B cell (primary cell): ENCODE measurements at regions not wholly inside any gene's neighbourhood (a gene's known extent, or its start where the extent isn't known, plus 50 kb on each side); places are given as distances from the start of the nearest gene placed in this dataset.

ENCODE experiments used
- ATAC-seq: fragments of 200-7000 bp; cut with Tn5 transposase; one replicate; pipeline ENCODE4 v1.10.0; 2021; ENCODE audit warnings: low read depth, mild to moderate bottlenecking, moderate number of reproducible peaks, moderate library complexity
- CTCF ChIA-PET: fragments of 350-600 bp; sonication (Branson Sonifier 250); formaldehyde crosslinking; loops from one replicate; lab custom pipeline; 2021; ENCODE audit warnings: antibody characterized with exemption, inconsistent platforms; lab: Charles Lee
- POLR2A ChIA-PET: fragments of 350-600 bp; sonication (Branson Sonifier 250); formaldehyde crosslinking; loops from one replicate; lab custom pipeline; 2021; ENCODE audit warnings: antibody characterized with exemption; lab: Charles Lee
- DNase-seq: peaks from one replicate; pipeline ENCODE4 v3.0.0; 2013
- H2AFZ ChIP-seq: 2 replicates; pipeline ENCODE4 v1.6.1; 2012; ENCODE audit warnings: mild to moderate bottlenecking, low read depth, low read length; ENCODE audit not compliant: insufficient read depth, poor library complexity, severe bottlenecking
- H3K27ac ChIP-seq, 2 donors: 1 replicate in 1 of 2; 2 replicates in 1 of 2; pipeline ENCODE4 v1.5.1; 2012 to 2013; ENCODE audit warnings: low read length in 2 of 2, mild to moderate bottlenecking in 2 of 2, moderate library complexity in 1 of 2
- H3K27me3 ChIP-seq, 4 experiments: fragments of 200-600 bp in 1 of 4; sonication (generic) in 1 of 4; replicated peaks in 1 of 4; 1 replicate in 2 of 4; 2 replicates in 2 of 4; pipeline versions ENCODE4 v1.6.1 to v1.7.0; 2013 to 2016; ENCODE audit warnings: low read length in 3 of 4, mild to moderate bottlenecking in 2 of 4, mixed read lengths in 1 of 4, moderate library complexity in 1 of 4; ENCODE audit not compliant: insufficient read depth in 4 of 4, control insufficient read depth in 3 of 4; ENCODE audit errors: control extremely low read depth in 1 of 4
- H3K36me3 ChIP-seq, 2 experiments: replicated peaks in 1 of 2; 1 replicate in 1 of 2; 2 replicates in 1 of 2; pipeline versions ENCODE4 v1.6.1 to v1.7.1; 2013; ENCODE audit warnings: low read length in 1 of 2; ENCODE audit not compliant: insufficient read depth in 2 of 2, control insufficient read depth in 1 of 2; ENCODE audit errors: control extremely low read depth in 1 of 2, extremely low read depth in 1 of 2
- H3K4me1 ChIP-seq, 2 donors: fragments of 200-600 bp in 1 of 2; sonication (generic) in 1 of 2; 1 replicate in 1 of 2; 2 replicates in 1 of 2; pipeline versions ENCODE4 v1.5.1 to v1.6.1; 2013 to 2017; ENCODE audit warnings: low read length in 2 of 2; ENCODE audit not compliant: control insufficient read depth in 2 of 2, insufficient read depth in 2 of 2
- H3K4me2 ChIP-seq: replicated peaks from 2 replicates; pipeline ENCODE3; 2012; ENCODE audit warnings: mild to moderate bottlenecking, low read depth, low read length; ENCODE audit not compliant: poor library complexity, severe bottlenecking
- H3K4me3 ChIP-seq, 5 experiments: fragments of 200-600 bp in 1 of 5; sonication (generic) in 1 of 5; 1 replicate in 3 of 5; 2 replicates in 2 of 5; pipeline versions ENCODE4 v1.5.1 to v1.7.0; 2011 to 2016; ENCODE audit warnings: low read length in 4 of 5, mild to moderate bottlenecking in 4 of 5, low read depth in 2 of 5, control low read depth in 1 of 5, moderate library complexity in 1 of 5; ENCODE audit not compliant: insufficient read depth in 1 of 5; ENCODE audit errors: control extremely low read depth in 1 of 5, extremely low read depth in 1 of 5
- H3K79me2 ChIP-seq: fragments of 200-600 bp; sonication (generic); one replicate; pipeline ENCODE4 v1.6.0; 2016; ENCODE audit warnings: low read length; ENCODE audit not compliant: control insufficient read depth, insufficient read depth
- H3K9ac ChIP-seq: fragments of 200-600 bp; sonication (generic); 2 replicates; pipeline ENCODE4 v1.6.1; 2017; ENCODE audit warnings: mild to moderate bottlenecking, low read length, moderate library complexity
- H3K9me3 ChIP-seq, 3 donors: one replicate each; pipeline versions ENCODE4 v1.6.1 to v1.7.1; 2013; ENCODE audit warnings: low read length in 2 of 3; ENCODE audit not compliant: control insufficient read depth in 2 of 3, insufficient read depth in 1 of 3; ENCODE audit errors: control extremely low read depth in 1 of 3
- H4K20me1 ChIP-seq: 2 replicates; pipeline ENCODE4 v1.6.0; 2012; ENCODE audit warnings: mild to moderate bottlenecking, low read length; ENCODE audit not compliant: insufficient read depth, control insufficient read depth, poor library complexity, severe bottlenecking
- H3K27ac Mint-ChIP-seq: one replicate; pipeline ENCODE4 v1.8.0; 2021; ENCODE audit warnings: mixed read lengths
- H3K27me3 Mint-ChIP-seq: one replicate; pipeline ENCODE4 v1.8.0; 2021; ENCODE audit warnings: mixed read lengths
- H3K4me1 Mint-ChIP-seq: one replicate; pipeline ENCODE4 v1.8.0; 2021; ENCODE audit warnings: mixed read lengths
- H3K4me3 Mint-ChIP-seq: one replicate; pipeline ENCODE4 v1.8.0; 2021; ENCODE audit warnings: mixed read lengths
- H3K9me3 Mint-ChIP-seq: one replicate; pipeline ENCODE4 v1.8.0; 2022; ENCODE audit warnings: mixed read lengths; ENCODE audit not compliant: insufficient read depth
- CTCF ChIP-seq: fragments of 200-600 bp; IDR thresholded peaks from one replicate; pipeline ENCODE4 v1.8.0; 2022; ENCODE audit warnings: antibody characterized with exemption, mild to moderate bottlenecking
- EZH2 ChIP-seq: IDR thresholded peaks from 2 replicates; pipeline ENCODE4 v1.6.1; 2012; ENCODE audit warnings: borderline replicate concordance, low read depth, mild to moderate bottlenecking, moderate library complexity, low read length; ENCODE audit not compliant: insufficient read depth, poor library complexity, severe bottlenecking
- WGBS: methylation state at CpG from one replicate; pipeline ENCODE4 v1.1.5; 2013; ENCODE audit warnings: missing lambda C conversion rate; ENCODE audit not compliant: insufficient coverage; 5-methylcytosine and 5-hydroxymethylcytosine counted together
- intact Hi-C: fragments of 100-400 bp; cut with micrococcal nuclease; formaldehyde crosslinking; loops from one replicate; pipeline ENCODE4 v1.10.0; 2022

GRCh38 chr9:129383561-129384490, 205.8 kb upstream of the IER5L start:
- H4K20me1 ChIP-seq, result no peaks in the 10 kb centered on the region
- Mint-ChIP-seq H3K27me3 (peaks cover 3% of the 10 kb centered on the region), H3K27ac (peak overlapping the region; percentile 97), H3K9me3 (no peaks in the 10 kb centered on the region), H3K4me3 (peak overlapping the region; percentile 86), H3K4me1 (peaks cover 21% of the 10 kb centered on the region)
- peaks cover 17 to 26% of the 10 kb centered on the region in 2 donors for H3K4me1 ChIP-seq
- H3K79me2 ChIP-seq, result no peaks in the 10 kb centered on the region
- no peaks in the 10 kb centered on the region for H3K36me3 ChIP-seq
- peak; percentile 88 for ATAC-seq
- peak overlapping the region; percentile 100 for H3K4me2 ChIP-seq
- intact Hi-C loops, result loop anchor here (1.0 to 10.0 kb wide), 7 partner anchors 29 to 245 kb away; partner anchors contain the start of genes IER5L and NTMT1
- peak; percentile 94 for DNase-seq
- WGBS, result 3% methylated on average over 50 of the region's 65 CpGs
- H3K4me3 ChIP-seq, result peak overlapping the region; percentile 12 to 82 (median 68)
- no peak for TF ChIP-seq EZH2
- H3K9me3 ChIP-seq, result peaks cover 0 to 9% (median 0%) of the 10 kb centered on the region in 3 donors
- POLR2A ChIA-PET, result interaction anchor here (0.7 to 1.9 kb wide), 11 partner anchors 25 to 244 kb away, joined by 3 to 17 read pairs (median 4); partner anchors contain the start of gene IER5L
- H3K27me3 ChIP-seq, result peaks cover 0 to 7% (median 0%) of the 10 kb centered on the region in 4 experiments
- peak overlapping the region; percentile 90 to 96 for H3K27ac ChIP-seq
- peak overlapping the region; percentile 73 for H3K9ac ChIP-seq
- CTCF ChIA-PET, result interaction anchor here (0.7 to 2.5 kb wide), 16 partner anchors 9 to 252 kb away, joined by 3 to 16 read pairs (median 5); partner anchors contain the start of genes IER5L and NTMT1
- H2AFZ ChIP-seq, result peak overlapping the region; percentile 97

- Histone ChIP-seq H3K4me2 (peak overlapping the region; percentile 100), H3K27ac (peak overlapping the region; percentile 84 to 90), H4K20me1 (no peaks in the 10 kb centered on the region), H3K36me3 (no peaks in the 10 kb centered on the region), H3K4me1 (peaks cover 17 to 26% of the 10 kb centered on the region in 2 donors), H3K79me2 (no peaks in the 10 kb centered on the region), H2AFZ (peak overlapping the region; percentile 97), H3K9me3 (peaks cover 0 to 9% (median 0%) of the 10 kb centered on the region in 3 donors), H3K9ac (peak overlapping the region; percentile 73), H3K4me3 (peak overlapping the region in 4 of 5 experiments; percentile 61 to 82 (median 73)), H3K27me3 (peaks cover 0 to 7% (median 0%) of the 10 kb centered on the region in 4 experiments)
- ATAC-seq (peak; percentile 3), DNase-seq (no peak)
- ChIA-PET POLR2A (interaction anchor here (0.6 to 1.9 kb wide), 13 partner anchors 25 to 252 kb away, joined by 3 to 17 read pairs (median 4); partner anchors contain the start of gene IER5L), CTCF (interaction anchor here (0.9 to 2.5 kb wide), 14 partner anchors 8 to 252 kb away, joined by 3 to 16 read pairs (median 5); partner anchors contain the start of genes IER5L and NTMT1)
- peak overlapping the region; percentile 86 for H3K4me3 Mint-ChIP-seq
- peak overlapping the region; percentile 97 for H3K27ac Mint-ChIP-seq
- intact Hi-C loops, result loop anchor here (1.0 to 10.0 kb wide), 7 partner anchors 30 to 244 kb away; partner anchors contain the start of genes IER5L and NTMT1
- peaks cover 21% of the 10 kb centered on the region for H3K4me1 Mint-ChIP-seq
- 8% methylated on average over 29 of the region's 29 CpGs for WGBS
- TF ChIP-seq EZH2 (no peak), CTCF (no peak)
- H3K9me3 Mint-ChIP-seq, result no peaks in the 10 kb centered on the region
- peaks cover 3% of the 10 kb centered on the region for H3K27me3 Mint-ChIP-seq
These were observed 205.0 kb upstream of the IER5L start for GRCh38 chr9:129383019-129383560.
